Kidney (tissue), 13 donors: ENCODE measurements at regions not wholly inside any gene's neighbourhood (a gene's known extent, or its start where the extent isn't known, plus 50 kb on each side); places are given as distances from the start of the nearest gene placed in this dataset.
"Not testable (repeated sequence)": the region's sequence is repeated elsewhere in the genome, so short reads cannot be mapped to it uniquely, and the experiment has no call there.

ENCODE experiments used
- DNase-seq, 5 donors: peaks; one replicate each; pipeline ENCODE4 v3.0.0-alpha.2; 2013 to 2020
- FAIRE-seq: peaks from 2 replicates; lab custom pipeline; 2012; peaks lifted over from hg19 to GRCh38; lab: Jason Lieb, UNC
- H3K27ac ChIP-seq, 2 donors: one replicate each; pipeline ENCODE4 v1.7.0; 2013; ENCODE audit warnings: low read depth in 2 of 2, low read length in 2 of 2, inconsistent platforms in 1 of 2
- H3K27me3 ChIP-seq: one replicate; pipeline ENCODE4 v1.7.1; 2013; ENCODE audit warnings: low read length, inconsistent platforms; ENCODE audit not compliant: control insufficient read depth, insufficient read depth
- H3K36me3 ChIP-seq, 3 donors: one replicate each; pipeline versions ENCODE4 v1.7.0 to v1.7.1; 2013; ENCODE audit warnings: low read length in 3 of 3, control low read depth in 1 of 3, inconsistent platforms in 1 of 3; ENCODE audit not compliant: insufficient read depth in 3 of 3, control insufficient read depth in 2 of 3
- H3K4me1 ChIP-seq, 3 donors: one replicate each; pipeline versions ENCODE4 v1.7.0 to v1.7.1; 2013; ENCODE audit warnings: low read length in 3 of 3, inconsistent platforms in 1 of 3, low read depth in 1 of 3; ENCODE audit not compliant: control insufficient read depth in 2 of 3, insufficient read depth in 2 of 3
- H3K4me3 ChIP-seq, 3 donors: one replicate each; pipeline versions ENCODE4 v1.7.0 to v1.8.1; 2013; ENCODE audit warnings: low read length in 3 of 3, control low read depth in 1 of 3, inconsistent platforms in 1 of 3
- H3K9ac ChIP-seq, 3 donors: one replicate each; pipeline versions ENCODE4 v1.7.0 to v1.7.1; 2013; ENCODE audit warnings: low read length in 3 of 3, control low read depth in 1 of 3, inconsistent platforms in 1 of 3
- H3K9me3 ChIP-seq, 3 donors: one replicate each; pipeline versions ENCODE4 v1.7.0 to v1.7.1; 2013; ENCODE audit warnings: low read length in 3 of 3, control low read depth in 1 of 3, inconsistent platforms in 1 of 3; ENCODE audit not compliant: control insufficient read depth in 2 of 3, insufficient read depth in 1 of 3
- intact Hi-C: fragments of 100-400 bp; cut with DNase I; formaldehyde crosslinking; loops from one replicate; pipeline ENCODE4 v1.11.1; 2022
- TF ChIP-seq, protein P1 (sequence below): IDR thresholded peaks from 3 replicates; pipeline ENCODE4 v1.5.1; 2012; ENCODE audit warnings: mild to moderate bottlenecking, moderate library complexity, borderline replicate concordance; ENCODE audit not compliant: insufficient read depth; ENCODE audit errors: extremely low read depth
- donor health status: control.
- donor health status: control.
- donor health status: control.
- donor health status: control.
- donor health status: control.
- donor health status: DM: yes; HTN: yes; CAD: no.
- donor health status: Normal renal cell carcinoma (clear cell type).

DNA sequence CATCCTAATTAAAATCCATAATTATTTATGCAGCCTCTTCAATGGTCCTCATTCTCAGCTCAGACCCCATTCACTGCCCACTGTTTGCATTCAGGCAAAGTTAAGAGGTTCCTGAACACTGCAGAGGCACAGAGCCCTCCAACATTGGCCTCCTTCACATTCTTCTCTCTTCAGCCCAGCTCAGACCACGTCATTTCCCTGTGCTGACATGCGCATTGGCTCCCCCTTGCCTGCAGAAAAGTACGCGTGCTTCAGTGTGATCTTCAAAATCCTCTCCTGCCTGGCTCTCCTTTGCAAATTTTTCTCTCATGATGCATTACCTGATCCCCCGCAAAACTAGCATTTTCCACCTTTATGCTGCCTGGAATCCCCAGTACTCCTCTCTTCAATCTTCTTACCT, 552.3 kb downstream of the NTRK3 start:
- Histone ChIP-seq H3K4me3 (no peak overlapping the region), H3K27ac (no peak overlapping the region), H3K9ac (no peak overlapping the region), H3K27me3 (no peaks in the 10 kb centered on the region), H3K9me3 (no peaks in the 10 kb centered on the region), H3K36me3 (no peaks in the 10 kb centered on the region), H3K4me1 (no peaks in the 10 kb centered on the region)
- TF ChIP-seq, protein P1, sequence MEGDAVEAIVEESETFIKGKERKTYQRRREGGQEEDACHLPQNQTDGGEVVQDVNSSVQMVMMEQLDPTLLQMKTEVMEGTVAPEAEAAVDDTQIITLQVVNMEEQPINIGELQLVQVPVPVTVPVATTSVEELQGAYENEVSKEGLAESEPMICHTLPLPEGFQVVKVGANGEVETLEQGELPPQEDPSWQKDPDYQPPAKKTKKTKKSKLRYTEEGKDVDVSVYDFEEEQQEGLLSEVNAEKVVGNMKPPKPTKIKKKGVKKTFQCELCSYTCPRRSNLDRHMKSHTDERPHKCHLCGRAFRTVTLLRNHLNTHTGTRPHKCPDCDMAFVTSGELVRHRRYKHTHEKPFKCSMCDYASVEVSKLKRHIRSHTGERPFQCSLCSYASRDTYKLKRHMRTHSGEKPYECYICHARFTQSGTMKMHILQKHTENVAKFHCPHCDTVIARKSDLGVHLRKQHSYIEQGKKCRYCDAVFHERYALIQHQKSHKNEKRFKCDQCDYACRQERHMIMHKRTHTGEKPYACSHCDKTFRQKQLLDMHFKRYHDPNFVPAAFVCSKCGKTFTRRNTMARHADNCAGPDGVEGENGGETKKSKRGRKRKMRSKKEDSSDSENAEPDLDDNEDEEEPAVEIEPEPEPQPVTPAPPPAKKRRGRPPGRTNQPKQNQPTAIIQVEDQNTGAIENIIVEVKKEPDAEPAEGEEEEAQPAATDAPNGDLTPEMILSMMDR: no peak
- FAIRE-seq (no peak), DNase-seq (no peak)
- intact Hi-C loops: no loop called here

DNA sequence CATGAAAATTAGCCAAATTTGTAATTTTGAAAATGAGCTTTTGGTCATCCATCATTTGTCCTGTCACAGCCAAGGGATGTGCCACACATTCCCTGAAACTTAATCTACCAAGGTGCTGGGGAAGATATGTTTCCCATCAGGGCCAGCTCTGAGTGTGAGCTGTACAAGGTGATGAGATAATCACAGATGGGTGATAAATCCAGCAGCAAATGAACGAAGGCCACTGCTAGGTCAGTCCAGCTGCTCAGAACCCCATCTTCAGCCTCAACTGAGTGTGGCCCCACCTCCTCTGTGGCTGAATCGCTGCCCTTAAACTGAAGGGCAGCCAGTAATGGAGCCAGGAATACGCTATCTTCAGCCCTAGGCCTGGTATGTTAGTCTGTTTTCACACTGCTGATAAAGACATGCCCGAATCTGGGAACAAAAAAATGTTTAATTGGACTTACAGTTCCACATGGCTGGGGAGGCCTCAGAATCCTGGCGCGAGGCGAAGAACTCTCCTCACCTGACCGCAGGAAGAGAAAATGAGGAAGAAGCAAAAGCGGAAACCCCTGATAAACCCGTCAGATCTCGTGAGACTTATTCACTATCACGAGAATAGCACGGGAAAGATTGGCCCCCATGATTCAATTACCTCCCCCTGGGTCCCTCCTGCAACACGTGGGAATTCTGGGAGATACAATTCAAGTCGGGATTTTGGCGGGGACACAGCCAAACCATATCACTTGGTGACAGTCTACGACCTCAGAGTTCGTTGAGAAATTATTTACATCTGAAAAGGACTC, 553.0 kb downstream of the NTRK3 start:
- no peak overlapping the region for H3K4me3 ChIP-seq
- intact Hi-C loops: no loop called here
- TF ChIP-seq, protein P1: no peak
- FAIRE-seq (no peak), DNase-seq (no peak)
- H3K36me3 ChIP-seq: no peaks in the 10 kb centered on the region
- H3K9me3 ChIP-seq: no peaks in the 10 kb centered on the region
- no peak overlapping the region for H3K27ac ChIP-seq
- no peak overlapping the region for H3K9ac ChIP-seq
- H3K4me1 ChIP-seq: no peaks in the 10 kb centered on the region
- H3K27me3 ChIP-seq: no peaks in the 10 kb centered on the region

- Histone ChIP-seq H3K9ac (no peak overlapping the region), H3K9me3 (no peaks in the 10 kb centered on the region), H3K27ac (no peak overlapping the region), H3K27me3 (no peaks in the 10 kb centered on the region), H3K36me3 (no peaks in the 10 kb centered on the region), H3K4me3 (no peak overlapping the region), H3K4me1 (no peaks in the 10 kb centered on the region)
- no peak for DNase-seq
- TF ChIP-seq, protein P1: no peak
- FAIRE-seq: no peak
- intact Hi-C loops: no loop called here
Measured at GRCh38 chr15:87702270-87702669, 554.3 kb downstream of the NTRK3 start.

GRCh38 chr15:87698467-87698866, 558.1 kb downstream of the NTRK3 start:
- H3K27ac ChIP-seq, DNase-seq, H3K9me3 ChIP-seq, FAIRE-seq, H3K9ac ChIP-seq, H3K36me3 ChIP-seq, H3K4me1 ChIP-seq, H3K27me3 ChIP-seq, intact Hi-C loops, H3K4me3 ChIP-seq: not testable (repeated sequence)
